HepG2 (cell line): ENCODE measurements at regions not wholly inside any gene's neighbourhood (a gene's known extent, or its start where the extent isn't known, plus 50 kb on each side); places are given as distances from the start of the nearest gene placed in this dataset.

Experiments
- ATAC-seq: fragments of 200-7000 bp; cut with Tn5 transposase; 3 replicates; pipeline ENCODE4 v1.9.1; 2020; ENCODE audit warnings: mild to moderate bottlenecking, moderate library complexity
- BruUV-seq: library from RNA; stranded (reverse); fragments of 400-500 nt; replicated peaks from 2 replicates; lab custom pipeline; 2021; lab: Mats Ljungman, UMichigan
- CTCF ChIA-PET: fragments of 300-600 bp; formaldehyde crosslinking; extraction: SDS; loops from one replicate; lab custom pipeline; 2021; ENCODE audit warnings: low total read pairs, inconsistent platforms, low intra/inter-chr PET ratio; lab: Yijun Ruan, JAX
- POLR2A ChIA-PET: fragments of 350-600 bp; sonication (Branson Sonifier 250); formaldehyde crosslinking; loops from one replicate; lab custom pipeline; 2020; ENCODE audit warnings: antibody characterized with exemption, inconsistent platforms; lab: Yijun Ruan, JAX
- DNase-seq: peaks from one replicate; pipeline ENCODE4 v3.0.0-alpha.2; 2015; ENCODE audit warnings: low spot score
- FAIRE-seq: peaks from 3 replicates; lab custom pipeline; 2011; peaks lifted over from hg19 to GRCh38; lab: Jason Lieb, UNC
- H2AFZ ChIP-seq: one replicate; pipeline ENCODE4 v1.6.1; 2011; ENCODE audit warnings: low read length, inconsistent platforms
- H3K27ac ChIP-seq: fragments of 300-600 bp; 3 replicates; pipeline ENCODE4 v1.8.0; 2011; ENCODE audit warnings: mixed run types, mild to moderate bottlenecking, mixed read lengths, low read length, inconsistent platforms; ENCODE audit not compliant: insufficient read depth; ENCODE audit errors: extremely low read length
- H3K27me3 ChIP-seq, 2 experiments: fragments of 200-600 bp in 1 of 2; 2 replicates in 1 of 2; 3 replicates in 1 of 2; pipeline versions ENCODE4 v1.6.0 to v1.8.0; 2011; ENCODE audit warnings: low read length in 2 of 2, mild to moderate bottlenecking in 2 of 2, moderate library complexity in 2 of 2, inconsistent platforms in 1 of 2; ENCODE audit not compliant: insufficient read depth in 2 of 2, control insufficient read depth in 1 of 2
- H3K36me3 ChIP-seq, 2 experiments: fragments of 200-600 bp in 1 of 2; replicated peaks in 1 of 2; 2 replicates in 1 of 2; 3 replicates in 1 of 2; pipeline versions ENCODE4 v1.5.1 to v1.8.0; 2011; ENCODE audit warnings: low read length in 2 of 2, inconsistent platforms in 1 of 2; ENCODE audit not compliant: insufficient read depth in 2 of 2, control insufficient read depth in 1 of 2
- H3K4me1 ChIP-seq: 2 replicates; pipeline ENCODE4 v1.5.1; 2012; ENCODE audit warnings: low read length, inconsistent platforms; ENCODE audit not compliant: insufficient read depth
- H3K4me2 ChIP-seq: 2 replicates; pipeline ENCODE4 v1.6.0; 2011; ENCODE audit warnings: low read depth, low read length, inconsistent platforms
- H3K4me3 ChIP-seq, 3 experiments: fragments of 200-600 bp in 1 of 3; sonication (generic), shearing (Covaris generic) in 1 of 3; replicated peaks in 1 of 3; 2 replicates each; pipeline ENCODE4 v1.5.1; 2011 to 2016; ENCODE audit warnings: low read length in 3 of 3, inconsistent platforms in 2 of 3, low read depth in 2 of 3, mild to moderate bottlenecking in 2 of 3, control low read depth in 1 of 3, mixed read lengths in 1 of 3; ENCODE audit not compliant: insufficient read depth in 1 of 3
- H3K79me2 ChIP-seq: one replicate; pipeline ENCODE4 v1.6.1; 2011; ENCODE audit warnings: low read length, inconsistent platforms; ENCODE audit not compliant: insufficient read depth
- H3K9ac ChIP-seq: 2 replicates; pipeline ENCODE4 v1.6.0; 2011; ENCODE audit warnings: mild to moderate bottlenecking, low read depth, low read length, inconsistent platforms; ENCODE audit not compliant: insufficient read depth
- H3K9me3 ChIP-seq: 2 replicates; pipeline ENCODE4 v1.5.1; 2012; ENCODE audit warnings: mild to moderate bottlenecking, low read length
- H4K20me1 ChIP-seq: 2 replicates; pipeline ENCODE4 v1.6.0; 2011; ENCODE audit warnings: inconsistent platforms, mild to moderate bottlenecking, low read length, moderate library complexity; ENCODE audit not compliant: insufficient read depth
- CEBPB ChIP-seq: IDR thresholded peaks from 2 replicates; pipeline ENCODE4 v1.6.1; 2011; ENCODE audit warnings: low read depth, low read length, improper control_type of control experiment, borderline replicate concordance
- GPN1 ChIP-seq: sonication (generic); formaldehyde crosslinking; IDR thresholded peaks from 2 replicates; pipeline ENCODE4 v1.5.1; 2020; ENCODE audit warnings: missing genetic modification reagents, borderline replicate concordance
- XBP1 ChIP-seq: sonication (generic); formaldehyde crosslinking; IDR thresholded peaks from 2 replicates; pipeline ENCODE4 v1.5.0; 2020; ENCODE audit warnings: missing genetic modification reagents
- ZNF383 ChIP-seq: sonication (generic); formaldehyde crosslinking; IDR thresholded peaks from 2 replicates; pipeline ENCODE4 v1.4.0; 2020; ENCODE audit warnings: missing genetic modification reagents, mild to moderate bottlenecking, borderline replicate concordance
- WGBS: methylation state at CpG from one replicate; pipeline ENCODE4 v1.1.6; 2017; ENCODE audit warnings: low lambda C conversion rate; 5-methylcytosine and 5-hydroxymethylcytosine counted together
- in situ Hi-C: cut with HindIII; loops from 2 replicates; pipeline ENCODE4 v1.10.0; 2017; ENCODE audit warnings: low pct_unique_long_range_greater_than_20kb; ENCODE audit not compliant: extremely low pct_ligation_motif_present
- intact Hi-C: fragments of 100-400 bp; cut with micrococcal nuclease; formaldehyde crosslinking; loops from one replicate; pipeline ENCODE4 v1.10.0; 2022; ENCODE audit not compliant: unreplicated experiment
- TF ChIP-seq, protein P1 (sequence below): sonication (generic); formaldehyde crosslinking; IDR thresholded peaks from 2 replicates; pipeline ENCODE4 v1.4.0; 2020; ENCODE audit warnings: missing genetic modification reagents, borderline replicate concordance
- TF ChIP-seq, protein P2 (sequence below): sonication (generic); formaldehyde crosslinking; IDR thresholded peaks from 2 replicates; pipeline ENCODE4 v1.4.0; 2020; ENCODE audit warnings: missing genetic modification reagents
- TF ChIP-seq, protein P3 (sequence below): sonication (generic); formaldehyde crosslinking; IDR thresholded peaks from 2 replicates; pipeline ENCODE4 v1.4.0; 2020; ENCODE audit warnings: missing genetic modification reagents

DNA sequence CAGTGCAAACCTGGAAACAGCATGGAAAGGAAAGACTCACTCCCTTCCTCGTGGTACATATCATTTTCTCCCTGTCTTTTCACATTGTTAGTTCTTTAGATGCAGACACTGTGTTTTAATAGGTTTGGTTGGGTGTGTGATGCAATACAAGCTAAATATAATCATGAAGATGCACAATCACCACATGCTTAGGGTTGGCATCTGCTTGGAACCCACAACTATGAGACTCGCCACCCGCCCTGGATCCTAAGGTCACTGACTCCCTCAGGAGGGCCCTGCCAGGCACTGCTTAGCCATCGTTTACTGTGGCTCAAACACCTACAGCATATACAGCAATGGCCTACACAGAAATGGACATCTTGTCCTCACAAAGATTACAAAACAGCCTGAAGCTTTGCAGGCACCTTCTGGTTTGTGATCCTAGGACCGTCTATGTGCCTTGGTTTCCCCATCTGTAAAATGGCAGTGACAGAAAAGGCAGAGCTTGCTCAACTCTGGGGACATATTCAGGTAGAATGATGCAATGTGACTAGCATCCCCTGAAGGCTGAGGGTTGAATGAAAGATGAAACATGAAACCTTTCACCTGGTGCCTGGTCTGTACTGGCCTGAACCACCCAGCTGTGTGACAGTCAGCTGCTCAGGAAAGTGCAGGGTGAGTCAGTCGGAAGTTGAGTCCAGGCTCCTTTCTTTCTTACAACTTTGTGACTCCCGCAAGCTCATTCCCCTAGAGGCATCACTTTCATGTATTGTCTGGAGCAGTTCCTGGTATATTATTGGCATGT is 123.6 kb upstream of the PFN2 start:
- no peak overlapping the region for H3K27ac ChIP-seq
- TF ChIP-seq CEBPB, result 0 out of 2 replicates have a peak, but pooled peaks have one; percentile 19
- TF ChIP-seq GPN1 (CRISPR knock-in tag), result no peak
- no peak for FAIRE-seq
- no peak for DNase-seq
- ChIA-PET CTCF (no interaction called here), POLR2A (no interaction called here)
- no peak for ATAC-seq
- peaks cover 0 to 10% of the 10 kb centered on the region in 2 experiments; a peak in 1 of 5 replicates for H3K27me3 ChIP-seq
- no TSS peak for BruUV-seq
- no peak overlapping the region for H2AFZ ChIP-seq
- H3K9ac ChIP-seq, result no peak overlapping the region
- in situ Hi-C loops, result no loop called here
- no peaks in the 10 kb centered on the region for H4K20me1 ChIP-seq
- H3K4me2 ChIP-seq, result no peak overlapping the region
- WGBS, result 4% methylated on average over 6 of the region's 7 CpGs
- no peaks in the 10 kb centered on the region for H3K36me3 ChIP-seq
- no peak overlapping the region for H3K4me3 ChIP-seq
- intact Hi-C loops, result no loop called here
- no peaks in the 10 kb centered on the region for H3K79me2 ChIP-seq
- H3K9me3 ChIP-seq, result no peaks in the 10 kb centered on the region
- no peaks in the 10 kb centered on the region for H3K4me1 ChIP-seq

DNA sequence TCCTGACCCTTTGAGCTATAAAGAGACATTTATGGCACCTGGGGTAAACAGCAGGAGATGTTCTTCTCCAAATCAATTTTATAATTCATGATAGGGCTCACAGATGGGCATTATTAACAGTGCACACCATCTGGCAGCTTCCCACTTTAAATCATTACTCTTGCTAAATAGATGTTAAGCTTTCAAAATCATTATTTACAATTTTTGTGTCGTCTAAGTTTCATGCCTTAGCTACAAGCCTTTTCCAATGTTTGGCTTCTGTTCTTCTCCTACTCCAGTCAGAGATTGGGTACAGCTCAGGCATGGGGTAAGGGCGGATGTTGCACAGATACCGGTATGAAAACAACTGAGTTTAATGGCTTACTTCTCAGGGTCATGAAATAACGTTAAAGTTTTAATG is 120.9 kb upstream of the PFN2 start:
- H3K79me2 ChIP-seq, result no peaks in the 10 kb centered on the region
- H3K27ac ChIP-seq, result no peak overlapping the region
- H3K4me1 ChIP-seq, result no peaks in the 10 kb centered on the region
- no peak overlapping the region for H3K9ac ChIP-seq
- H3K4me3 ChIP-seq, result no peak overlapping the region
- ChIA-PET CTCF (no interaction called here), POLR2A (no interaction called here)
- 7% methylated on average over 4 of the region's 4 CpGs for WGBS
- H3K36me3 ChIP-seq, result no peaks in the 10 kb centered on the region
- in situ Hi-C loops, result no loop called here
- no peaks in the 10 kb centered on the region for H4K20me1 ChIP-seq
- peaks cover 0 to 10% of the 10 kb centered on the region in 2 experiments; a peak in 1 of 5 replicates for H3K27me3 ChIP-seq
- TF ChIP-seq, protein P1, sequence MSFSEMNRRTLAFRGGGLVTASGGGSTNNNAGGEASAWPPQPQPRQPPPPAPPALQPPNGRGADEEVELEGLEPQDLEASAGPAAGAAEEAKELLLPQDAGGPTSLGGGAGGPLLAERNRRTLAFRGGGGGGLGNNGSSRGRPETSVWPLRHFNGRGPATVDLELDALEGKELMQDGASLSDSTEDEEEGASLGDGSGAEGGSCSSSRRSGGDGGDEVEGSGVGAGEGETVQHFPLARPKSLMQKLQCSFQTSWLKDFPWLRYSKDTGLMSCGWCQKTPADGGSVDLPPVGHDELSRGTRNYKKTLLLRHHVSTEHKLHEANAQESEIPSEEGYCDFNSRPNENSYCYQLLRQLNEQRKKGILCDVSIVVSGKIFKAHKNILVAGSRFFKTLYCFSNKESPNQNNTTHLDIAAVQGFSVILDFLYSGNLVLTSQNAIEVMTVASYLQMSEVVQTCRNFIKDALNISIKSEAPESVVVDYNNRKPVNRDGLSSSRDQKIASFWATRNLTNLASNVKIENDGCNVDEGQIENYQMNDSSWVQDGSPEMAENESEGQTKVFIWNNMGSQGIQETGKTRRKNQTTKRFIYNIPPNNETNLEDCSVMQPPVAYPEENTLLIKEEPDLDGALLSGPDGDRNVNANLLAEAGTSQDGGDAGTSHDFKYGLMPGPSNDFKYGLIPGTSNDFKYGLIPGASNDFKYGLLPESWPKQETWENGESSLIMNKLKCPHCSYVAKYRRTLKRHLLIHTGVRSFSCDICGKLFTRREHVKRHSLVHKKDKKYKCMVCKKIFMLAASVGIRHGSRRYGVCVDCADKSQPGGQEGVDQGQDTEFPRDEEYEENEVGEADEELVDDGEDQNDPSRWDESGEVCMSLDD (CRISPR knock-in tag), result no peak
- TF ChIP-seq ZNF383 (CRISPR knock-in tag) (no peak), XBP1 (no peak)
- TF ChIP-seq, protein P2, sequence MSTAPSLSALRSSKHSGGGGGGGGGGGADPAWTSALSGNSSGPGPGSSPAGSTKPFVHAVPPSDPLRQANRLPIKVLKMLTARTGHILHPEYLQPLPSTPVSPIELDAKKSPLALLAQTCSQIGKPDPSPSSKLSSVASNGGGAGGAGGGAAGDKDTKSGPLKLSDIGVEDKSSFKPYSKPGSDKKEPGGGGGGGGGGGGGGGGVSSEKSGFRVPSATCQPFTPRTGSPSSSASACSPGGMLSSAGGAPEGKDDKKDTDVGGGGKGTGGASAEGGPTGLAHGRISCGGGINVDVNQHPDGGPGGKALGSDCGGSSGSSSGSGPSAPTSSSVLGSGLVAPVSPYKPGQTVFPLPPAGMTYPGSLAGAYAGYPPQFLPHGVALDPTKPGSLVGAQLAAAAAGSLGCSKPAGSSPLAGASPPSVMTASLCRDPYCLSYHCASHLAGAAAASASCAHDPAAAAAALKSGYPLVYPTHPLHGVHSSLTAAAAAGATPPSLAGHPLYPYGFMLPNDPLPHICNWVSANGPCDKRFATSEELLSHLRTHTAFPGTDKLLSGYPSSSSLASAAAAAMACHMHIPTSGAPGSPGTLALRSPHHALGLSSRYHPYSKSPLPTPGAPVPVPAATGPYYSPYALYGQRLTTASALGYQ (CRISPR knock-in tag), result no peak
- TF ChIP-seq, protein P3, sequence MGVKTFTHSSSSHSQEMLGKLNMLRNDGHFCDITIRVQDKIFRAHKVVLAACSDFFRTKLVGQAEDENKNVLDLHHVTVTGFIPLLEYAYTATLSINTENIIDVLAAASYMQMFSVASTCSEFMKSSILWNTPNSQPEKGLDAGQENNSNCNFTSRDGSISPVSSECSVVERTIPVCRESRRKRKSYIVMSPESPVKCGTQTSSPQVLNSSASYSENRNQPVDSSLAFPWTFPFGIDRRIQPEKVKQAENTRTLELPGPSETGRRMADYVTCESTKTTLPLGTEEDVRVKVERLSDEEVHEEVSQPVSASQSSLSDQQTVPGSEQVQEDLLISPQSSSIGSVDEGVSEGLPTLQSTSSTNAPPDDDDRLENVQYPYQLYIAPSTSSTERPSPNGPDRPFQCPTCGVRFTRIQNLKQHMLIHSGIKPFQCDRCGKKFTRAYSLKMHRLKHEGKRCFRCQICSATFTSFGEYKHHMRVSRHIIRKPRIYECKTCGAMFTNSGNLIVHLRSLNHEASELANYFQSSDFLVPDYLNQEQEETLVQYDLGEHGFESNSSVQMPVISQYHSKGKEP (CRISPR knock-in tag), result no peak
- ATAC-seq (no peak), FAIRE-seq (no peak), DNase-seq (no peak)
- intact Hi-C loops, result no loop called here
- BruUV-seq, result no TSS peak
- no peak overlapping the region for H3K4me2 ChIP-seq
- no peaks in the 10 kb centered on the region for H3K9me3 ChIP-seq
- no peak overlapping the region for H2AFZ ChIP-seq
